B cell (primary cell): ENCODE measurements at regions not wholly inside any gene's neighbourhood (a gene's known extent, or its start where the extent isn't known, plus 50 kb on each side); places are given as distances from the start of the nearest gene placed in this dataset.

Source experiments
- EZH2 ChIP-seq: IDR thresholded peaks from 2 replicates; pipeline ENCODE4 v1.6.1; 2012; ENCODE audit warnings: borderline replicate concordance, low read depth, mild to moderate bottlenecking, moderate library complexity, low read length; ENCODE audit not compliant: insufficient read depth, poor library complexity, severe bottlenecking
- TF ChIP-seq, protein P1 (sequence below): fragments of 200-600 bp; IDR thresholded peaks from one replicate; pipeline ENCODE4 v1.8.0; 2022; ENCODE audit warnings: antibody characterized with exemption, mild to moderate bottlenecking

- TF ChIP-seq, protein P1, sequence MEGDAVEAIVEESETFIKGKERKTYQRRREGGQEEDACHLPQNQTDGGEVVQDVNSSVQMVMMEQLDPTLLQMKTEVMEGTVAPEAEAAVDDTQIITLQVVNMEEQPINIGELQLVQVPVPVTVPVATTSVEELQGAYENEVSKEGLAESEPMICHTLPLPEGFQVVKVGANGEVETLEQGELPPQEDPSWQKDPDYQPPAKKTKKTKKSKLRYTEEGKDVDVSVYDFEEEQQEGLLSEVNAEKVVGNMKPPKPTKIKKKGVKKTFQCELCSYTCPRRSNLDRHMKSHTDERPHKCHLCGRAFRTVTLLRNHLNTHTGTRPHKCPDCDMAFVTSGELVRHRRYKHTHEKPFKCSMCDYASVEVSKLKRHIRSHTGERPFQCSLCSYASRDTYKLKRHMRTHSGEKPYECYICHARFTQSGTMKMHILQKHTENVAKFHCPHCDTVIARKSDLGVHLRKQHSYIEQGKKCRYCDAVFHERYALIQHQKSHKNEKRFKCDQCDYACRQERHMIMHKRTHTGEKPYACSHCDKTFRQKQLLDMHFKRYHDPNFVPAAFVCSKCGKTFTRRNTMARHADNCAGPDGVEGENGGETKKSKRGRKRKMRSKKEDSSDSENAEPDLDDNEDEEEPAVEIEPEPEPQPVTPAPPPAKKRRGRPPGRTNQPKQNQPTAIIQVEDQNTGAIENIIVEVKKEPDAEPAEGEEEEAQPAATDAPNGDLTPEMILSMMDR, result no peak
- TF ChIP-seq EZH2, result no peak
These were observed 298.2 kb downstream of the UBE3D start for GRCh38 chr6:82767447-82767846.
